SK-N-SH (cell line): ENCODE measurements at regions not wholly inside any gene's neighbourhood (a gene's known extent, or its start where the extent isn't known, plus 50 kb on each side); places are given as distances from the start of the nearest gene placed in this dataset.
"Not testable (repeated sequence)": the region's sequence is repeated elsewhere in the genome, so short reads cannot be mapped to it uniquely, and the experiment has no call there.

Source experiments
- CHD2 ChIP-seq: fragments of 150-350 bp; IDR thresholded peaks from 2 replicates; pipeline ENCODE4 v1.6.1; 2018; ENCODE audit warnings: low read length; ENCODE audit not compliant: partially characterized antibody
- EP300 ChIP-seq, 2 experiments: IDR thresholded peaks; 2 replicates each; pipeline versions ENCODE4 v1.4.0 to v1.6.1; 2012; ENCODE audit warnings: borderline replicate concordance in 1 of 2, low read depth in 1 of 2, low read length in 1 of 2
- FOXJ3 ChIP-seq: sonication (generic); formaldehyde crosslinking; IDR thresholded peaks from 2 replicates; pipeline ENCODE4 v1.5.1; 2020; ENCODE audit warnings: mild to moderate bottlenecking, missing genetic modification reagents
- FOXM1 ChIP-seq: IDR thresholded peaks from 2 replicates; pipeline ENCODE4 v1.4.0; 2012; ENCODE audit warnings: low read depth, mild to moderate bottlenecking
- MEF2A ChIP-seq: IDR thresholded peaks from 2 replicates; pipeline ENCODE4 v1.4.0; 2012; ENCODE audit warnings: low read depth, borderline replicate concordance
- MXI1 ChIP-seq: IDR thresholded peaks from 2 replicates; pipeline ENCODE4 v1.6.1; 2012; ENCODE audit warnings: mild to moderate bottlenecking, low read depth, low read length, improper control_type of control experiment
- POLR2AphosphoS5 ChIP-seq: IDR thresholded peaks from 2 replicates; pipeline ENCODE4 v1.6.1; 2012; ENCODE audit warnings: low read depth, low read length
- RXRA ChIP-seq: IDR thresholded peaks from 2 replicates; pipeline ENCODE4 v1.4.0; 2012; ENCODE audit warnings: low read depth, mild to moderate bottlenecking, borderline replicate concordance
- SIN3A ChIP-seq: IDR thresholded peaks from 2 replicates; pipeline ENCODE4 v1.6.1; 2012; ENCODE audit warnings: low read depth, mild to moderate bottlenecking, low read length, moderate library complexity, borderline replicate concordance
- TEAD4 ChIP-seq: IDR thresholded peaks from 2 replicates; pipeline ENCODE4 v1.4.0; 2012; ENCODE audit warnings: mild to moderate bottlenecking, borderline replicate concordance; ENCODE audit not compliant: insufficient read depth
- YY1 ChIP-seq: IDR thresholded peaks from 2 replicates; pipeline ENCODE4 v1.4.0; 2012; ENCODE audit warnings: low read depth, mild to moderate bottlenecking
- TF ChIP-seq, protein P1 (sequence below): fragments of 200-600 bp; sonication (generic); IDR thresholded peaks from 2 replicates; pipeline ENCODE4 v1.6.1; 2017; ENCODE audit warnings: antibody characterized with exemption, mild to moderate bottlenecking, moderate library complexity

DNA sequence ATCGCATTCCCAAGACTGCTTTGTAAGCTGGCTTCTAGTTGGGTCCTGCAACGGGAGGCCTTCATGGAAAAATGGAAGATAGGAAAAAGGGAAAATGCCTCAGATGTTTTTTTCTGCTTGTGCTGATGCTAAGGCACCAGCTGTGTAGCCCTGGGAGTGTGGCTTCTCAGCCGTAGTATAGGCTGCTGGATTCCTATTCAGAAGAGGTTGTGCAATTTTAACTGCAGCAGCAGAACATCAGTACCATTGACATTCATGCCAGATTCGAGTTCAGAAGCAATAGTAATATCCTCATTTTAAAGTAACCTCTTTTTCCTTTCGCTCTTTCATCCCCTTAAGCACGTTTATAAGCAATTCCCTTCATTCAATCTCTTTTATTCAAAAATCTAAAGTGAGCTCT is 119.1 kb upstream of the KCTD3 start:
- TF ChIP-seq MXI1; YY1; TEAD4; FOXM1; SIN3A; RXRA; EP300 (IDR thresholded peaks at IDR 0.05; ENCODE audit: borderline replicate concordance in 1 of 2, low read depth in 1 of 2, low read length in 1 of 2); POLR2AphosphoS5; MEF2A; FOXJ3 (CRISPR knock-in tag); CHD2: not testable (repeated sequence)
- TF ChIP-seq, protein P1, sequence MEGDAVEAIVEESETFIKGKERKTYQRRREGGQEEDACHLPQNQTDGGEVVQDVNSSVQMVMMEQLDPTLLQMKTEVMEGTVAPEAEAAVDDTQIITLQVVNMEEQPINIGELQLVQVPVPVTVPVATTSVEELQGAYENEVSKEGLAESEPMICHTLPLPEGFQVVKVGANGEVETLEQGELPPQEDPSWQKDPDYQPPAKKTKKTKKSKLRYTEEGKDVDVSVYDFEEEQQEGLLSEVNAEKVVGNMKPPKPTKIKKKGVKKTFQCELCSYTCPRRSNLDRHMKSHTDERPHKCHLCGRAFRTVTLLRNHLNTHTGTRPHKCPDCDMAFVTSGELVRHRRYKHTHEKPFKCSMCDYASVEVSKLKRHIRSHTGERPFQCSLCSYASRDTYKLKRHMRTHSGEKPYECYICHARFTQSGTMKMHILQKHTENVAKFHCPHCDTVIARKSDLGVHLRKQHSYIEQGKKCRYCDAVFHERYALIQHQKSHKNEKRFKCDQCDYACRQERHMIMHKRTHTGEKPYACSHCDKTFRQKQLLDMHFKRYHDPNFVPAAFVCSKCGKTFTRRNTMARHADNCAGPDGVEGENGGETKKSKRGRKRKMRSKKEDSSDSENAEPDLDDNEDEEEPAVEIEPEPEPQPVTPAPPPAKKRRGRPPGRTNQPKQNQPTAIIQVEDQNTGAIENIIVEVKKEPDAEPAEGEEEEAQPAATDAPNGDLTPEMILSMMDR, result not testable (repeated sequence)
